ENCODE measurements at regions not wholly inside any gene's neighbourhood (a gene's known extent, or its start where the extent isn't known, plus 50 kb on each side); places are given as distances from the start of the nearest gene placed in this dataset.

DNA sequence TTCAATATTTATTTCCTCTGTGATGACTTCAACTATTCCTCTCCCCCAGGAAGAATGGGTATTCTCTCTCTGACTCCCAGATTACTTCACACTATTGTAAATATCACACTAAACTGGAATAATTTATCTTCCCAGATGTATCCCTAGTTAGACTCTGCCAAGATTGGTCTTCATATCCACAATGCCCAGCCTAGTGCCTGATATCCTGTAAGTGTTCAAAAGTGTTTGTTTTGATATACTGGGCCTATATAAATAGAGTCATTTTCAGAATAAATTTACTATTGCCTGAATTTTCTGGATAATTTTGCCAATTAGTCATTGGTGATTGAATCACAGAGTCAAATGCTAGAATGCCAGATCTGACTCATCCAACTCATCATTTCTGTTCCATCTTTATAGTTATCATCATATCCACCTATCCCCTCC, 143.7 kb upstream of the TNC start:
- DNase-seq = peak; percentile 14

DNA sequence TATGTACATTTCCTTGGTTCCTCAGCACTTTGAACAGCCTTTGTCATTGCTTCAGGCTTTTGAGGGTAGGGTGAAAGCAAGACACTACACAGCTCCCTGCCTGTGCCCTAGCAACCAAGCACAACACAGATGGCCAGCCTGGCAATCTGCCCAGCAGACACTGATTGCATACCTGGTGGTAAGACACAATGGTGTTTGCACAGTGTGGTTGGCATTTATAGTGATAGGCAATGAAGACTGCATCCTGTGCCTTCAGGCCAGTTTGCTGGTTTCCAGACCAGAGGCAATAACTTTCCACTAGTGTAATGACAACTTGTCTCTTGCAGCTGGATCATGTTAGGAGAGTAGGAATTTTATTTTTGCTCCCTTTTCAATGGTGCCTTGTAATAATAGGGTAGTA, 144.5 kb upstream of the TNC start:
- DNase-seq = peak; percentile 90

DNA sequence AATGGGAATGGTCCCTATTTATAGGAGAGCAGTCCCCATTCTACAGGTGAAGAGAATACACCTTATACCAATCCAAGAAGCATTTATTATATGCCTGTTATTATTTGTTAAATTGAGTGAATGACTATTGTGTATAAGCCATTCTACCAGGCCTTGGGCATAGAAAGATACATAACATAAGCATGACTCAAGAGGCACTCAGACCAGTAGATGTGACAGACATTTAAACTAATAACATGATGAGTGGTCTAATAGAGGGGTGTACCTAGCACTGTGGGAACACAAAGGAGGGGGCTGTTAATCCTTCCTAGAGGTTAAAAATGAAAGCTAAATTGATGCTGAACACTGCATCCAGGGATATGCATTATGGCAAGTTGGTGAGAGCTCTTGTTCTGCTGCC, 145.0 kb upstream of the TNC start:
- peak; percentile 32 for DNase-seq

DNA sequence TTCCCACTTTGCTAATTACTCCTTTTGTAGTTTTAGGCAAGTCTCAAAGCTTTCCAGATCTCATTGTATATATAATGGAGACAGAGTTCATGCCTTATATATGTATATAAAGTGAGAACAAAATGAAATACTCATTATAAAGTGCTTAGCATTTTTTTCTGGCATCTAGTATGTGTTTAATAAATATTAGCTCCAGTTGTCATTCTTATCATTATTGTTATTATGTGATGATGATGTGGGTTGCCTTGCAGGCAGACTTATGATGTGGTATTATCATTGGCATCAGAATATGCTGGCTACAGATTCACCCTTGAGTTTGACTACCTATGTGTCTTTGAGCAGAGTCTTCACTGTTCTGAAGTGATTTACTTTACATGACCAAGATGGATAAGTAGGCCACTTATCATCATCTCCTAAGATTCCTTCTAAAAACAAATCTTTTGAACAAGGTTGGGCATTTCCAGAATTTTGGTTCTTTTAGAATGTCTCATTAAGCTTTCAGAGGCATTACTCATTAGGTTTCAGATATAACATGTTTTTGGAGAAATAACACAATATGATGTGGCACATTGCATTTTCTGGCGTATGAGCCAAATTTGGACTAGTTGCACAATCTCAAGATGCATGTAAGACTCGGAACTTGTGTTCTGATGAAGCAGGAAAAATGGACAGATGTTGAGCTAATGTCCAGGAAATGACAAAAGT, 145.6 kb upstream of the TNC start:
- no peak for DNase-seq

DNA sequence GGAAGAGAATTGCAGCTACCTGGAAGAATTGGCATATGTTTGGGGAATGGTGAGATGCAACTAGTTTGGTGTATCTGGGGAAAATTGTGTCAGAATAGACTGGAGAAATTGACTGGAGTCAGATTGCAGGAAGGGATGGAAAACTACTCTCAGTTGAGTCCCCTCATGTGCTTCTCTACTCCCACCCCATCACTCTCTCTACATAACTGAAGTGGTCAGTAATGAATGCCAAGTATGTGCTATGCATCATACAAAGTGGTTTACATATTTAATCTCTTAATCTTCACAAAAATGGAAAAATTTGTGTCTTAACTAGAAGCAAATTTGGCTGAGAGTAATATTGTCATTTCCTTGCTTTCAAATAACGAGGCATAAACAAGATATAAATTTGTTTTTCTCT, 146.4 kb upstream of the TNC start:
- no peak for DNase-seq

DNA sequence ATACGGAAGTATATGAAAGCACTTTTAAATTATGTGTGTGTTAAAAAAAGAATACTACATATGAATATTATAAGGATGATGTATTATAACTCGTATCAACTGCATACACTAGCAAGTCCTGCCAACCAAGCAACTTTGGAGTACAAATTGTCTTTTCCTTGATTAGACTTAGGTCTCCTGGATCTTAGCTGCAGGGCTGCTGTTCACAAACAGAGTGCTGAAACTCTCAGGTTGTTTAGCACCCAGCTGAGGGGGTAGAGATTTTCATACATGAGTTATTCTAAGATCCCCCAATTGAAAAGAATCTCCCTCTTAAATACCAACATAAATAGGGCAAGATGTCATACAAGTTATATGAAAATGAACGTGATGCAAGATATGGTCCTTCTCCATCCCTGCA, 149.8 kb upstream of the TNC start:
- no peak for DNase-seq

DNA sequence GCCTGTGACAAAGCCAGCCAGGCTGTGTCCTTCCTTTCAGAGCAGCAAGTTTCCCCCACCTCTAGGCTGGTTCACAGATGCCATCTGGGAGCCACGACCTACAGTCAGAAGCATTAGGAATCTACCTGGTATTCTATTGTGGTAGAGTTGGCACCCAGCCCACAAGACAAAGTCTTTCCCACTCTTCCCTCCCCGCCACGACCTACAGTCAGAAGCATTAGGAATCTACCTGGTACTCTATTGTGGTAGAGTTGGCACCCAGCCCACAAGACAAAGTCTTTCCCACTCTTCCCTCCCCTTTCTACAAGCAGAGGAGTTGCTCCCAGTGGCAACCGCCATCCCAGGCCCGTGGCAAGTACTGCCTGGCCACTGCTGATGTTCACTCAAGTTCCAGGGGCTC, 157.8 kb upstream of the TNC start:
- DNase-seq = no peak

DNA sequence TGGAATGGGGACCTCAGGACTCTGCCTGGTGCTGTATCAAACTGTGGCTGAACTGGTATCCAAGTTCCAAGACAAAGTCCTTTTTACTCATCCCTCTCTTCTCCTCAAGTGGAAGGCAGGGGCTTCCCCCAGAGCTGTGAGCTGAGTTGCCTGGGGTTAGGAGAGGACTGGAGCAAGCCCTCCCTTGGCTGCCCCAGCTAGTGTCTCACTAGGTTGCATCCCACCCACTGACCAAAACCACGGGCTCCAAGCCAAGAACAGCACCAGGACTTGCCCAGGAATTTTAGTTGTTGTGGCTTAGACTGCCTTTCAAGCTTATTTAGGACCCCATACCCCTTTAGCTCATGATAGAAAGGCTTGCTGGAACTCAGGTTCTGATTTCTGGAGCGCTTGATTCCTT, 158.7 kb upstream of the TNC start:
- DNase-seq = no peak

DNA sequence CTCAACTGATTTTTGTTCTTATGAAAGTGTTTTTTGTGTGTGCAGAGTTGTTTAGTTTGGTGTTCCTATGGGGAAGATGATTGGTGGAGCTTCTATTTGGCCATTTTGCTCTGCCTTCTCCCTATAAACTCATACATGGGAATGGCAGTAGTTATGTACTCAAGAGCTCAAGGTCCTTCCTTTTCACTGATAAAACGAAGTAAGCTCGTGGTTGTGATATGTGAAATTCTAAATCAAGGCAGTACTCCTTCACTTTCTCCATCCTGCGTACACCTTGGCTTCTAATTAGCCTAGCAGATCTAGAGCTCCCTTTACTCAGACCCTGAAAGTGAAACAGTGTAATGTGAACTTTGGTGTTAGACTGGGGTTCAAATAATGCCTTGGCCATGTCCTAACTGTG, 159.3 kb upstream of the TNC start:
- DNase-seq = no peak

DNA sequence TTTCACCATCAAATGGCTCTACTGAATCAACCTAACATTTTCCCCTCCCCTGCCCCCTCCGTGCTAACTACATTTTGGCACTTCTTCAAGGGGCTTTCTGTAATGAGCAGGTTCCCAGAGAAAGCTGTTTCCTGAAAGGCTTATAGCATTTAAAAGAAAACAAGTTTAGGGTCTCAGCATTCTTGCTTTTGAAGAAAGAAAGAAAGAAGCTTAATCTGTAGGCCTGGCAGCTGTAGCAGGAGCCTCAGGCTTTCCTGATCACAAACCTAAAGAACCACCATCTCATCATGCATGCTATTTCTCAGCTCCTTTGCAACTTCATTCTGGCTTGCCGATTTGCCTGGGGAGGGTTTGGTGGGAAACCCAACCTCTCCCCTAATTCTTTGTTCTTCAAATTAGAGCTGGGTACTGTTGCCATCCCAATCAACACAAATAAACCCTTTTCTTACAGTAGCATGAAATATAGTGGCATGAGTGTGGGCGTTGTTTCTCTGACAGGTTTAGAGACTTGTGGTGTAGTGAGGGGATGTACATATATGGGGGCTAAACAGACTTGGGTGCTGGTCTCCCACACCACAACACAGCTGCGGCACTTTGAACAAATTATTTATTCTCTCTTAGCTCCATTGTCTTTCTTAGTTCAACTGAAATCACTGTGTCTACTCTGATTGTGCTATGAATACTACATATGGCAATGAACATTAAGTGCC, 160.5 kb upstream of the TNC start:
- no peak for DNase-seq

DNA sequence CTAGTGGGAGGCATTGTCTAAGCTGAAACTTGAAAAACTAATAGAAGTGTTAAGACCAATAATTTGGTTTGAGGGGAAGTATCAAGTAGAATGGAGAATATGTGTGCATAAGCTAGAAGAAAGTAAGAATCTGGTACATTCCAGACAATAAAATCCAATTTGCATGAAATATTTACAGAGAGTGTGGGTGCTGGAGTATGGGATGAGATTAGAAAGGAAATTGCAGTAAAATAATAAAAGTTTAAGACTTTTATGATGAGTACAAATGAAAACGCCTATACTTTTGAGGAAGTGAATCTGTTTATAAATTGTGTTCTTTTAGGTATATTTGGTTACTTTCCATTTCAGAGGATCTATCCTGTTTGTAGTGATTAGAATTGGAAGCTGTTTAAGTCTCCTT, 165.4 kb upstream of the TNC start:
- DNase-seq = no peak

DNA sequence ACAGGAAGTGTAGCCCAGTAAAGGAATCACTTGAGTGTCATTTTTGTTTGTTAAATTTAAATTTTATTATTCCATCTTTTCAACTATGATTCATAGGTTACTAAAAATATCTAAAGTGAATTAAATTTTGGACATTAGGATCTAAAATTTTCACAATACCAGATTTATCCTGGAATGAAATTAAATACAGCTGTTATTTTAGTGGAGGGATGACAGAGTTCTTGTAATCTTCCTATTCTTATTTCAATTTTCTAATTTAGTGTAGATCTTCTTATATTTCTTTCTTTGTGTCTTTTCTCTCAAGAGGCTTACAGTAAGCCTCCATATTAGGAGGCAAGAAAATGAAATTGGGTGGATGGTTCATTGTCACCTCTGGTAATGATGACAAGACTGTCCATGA, 167.9 kb upstream of the TNC start:
- no peak for DNase-seq

DNA sequence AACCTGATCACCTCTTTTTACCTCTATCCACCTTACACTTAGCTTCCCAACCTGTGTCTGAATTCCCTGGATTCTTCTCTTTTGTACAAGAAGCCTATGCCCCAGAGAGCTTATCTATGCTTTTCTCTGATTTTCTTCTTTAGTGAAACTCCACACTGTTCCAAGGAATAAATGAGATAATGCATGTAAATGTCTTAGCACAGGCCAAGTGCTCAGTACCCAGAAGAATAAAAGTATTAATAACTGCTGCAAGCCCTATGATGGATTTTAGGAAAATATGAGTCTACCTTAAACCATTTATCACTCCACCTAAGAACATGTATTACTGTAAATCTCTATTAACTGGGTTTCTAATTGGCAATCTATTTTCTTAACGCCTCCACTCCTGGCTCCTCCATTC, 168.5 kb upstream of the TNC start:
- DNase-seq = no peak

DNA sequence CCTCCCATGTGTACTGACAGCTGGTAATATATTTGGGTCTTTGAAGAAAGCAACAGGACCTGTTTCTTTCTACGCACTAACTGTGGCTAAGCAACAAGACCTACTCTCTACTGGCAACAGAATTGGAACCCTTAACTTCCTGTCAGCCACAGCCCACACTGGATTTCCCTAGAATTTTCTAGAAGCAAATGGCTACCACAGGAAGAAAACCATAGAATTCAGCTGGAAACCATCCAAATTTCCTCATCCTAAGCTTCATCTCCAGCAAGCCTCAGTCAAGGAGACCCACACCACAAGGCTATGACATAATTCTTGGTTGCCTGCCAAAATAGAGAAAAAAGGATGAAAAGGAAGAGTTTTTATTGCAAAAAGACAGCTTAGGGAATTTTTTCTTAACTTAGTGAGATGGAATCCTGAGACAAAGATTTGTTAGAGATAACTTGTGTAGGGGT, 171.8 kb upstream of the TNC start:
- no peak for DNase-seq

DNA sequence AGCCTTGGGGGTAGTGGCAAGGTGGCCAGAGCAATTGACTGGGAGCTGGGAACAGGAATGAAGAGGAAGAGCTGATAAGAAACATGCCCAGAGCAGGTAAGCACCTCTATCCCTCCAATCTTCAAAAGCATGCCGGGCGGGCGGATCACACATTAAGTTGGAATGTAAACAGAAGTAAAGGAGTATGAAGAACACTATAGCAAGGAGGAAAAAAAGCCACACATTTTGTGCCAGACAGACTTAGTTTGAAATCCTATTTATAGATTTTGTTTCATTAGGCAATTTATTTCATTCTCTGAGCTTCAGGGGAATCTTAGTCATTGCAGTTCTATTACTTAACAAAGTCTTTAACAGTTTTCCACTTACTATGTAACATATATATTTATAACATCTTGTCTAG, 173.9 kb upstream of the TNC start:
- DNase-seq = no peak

DNA sequence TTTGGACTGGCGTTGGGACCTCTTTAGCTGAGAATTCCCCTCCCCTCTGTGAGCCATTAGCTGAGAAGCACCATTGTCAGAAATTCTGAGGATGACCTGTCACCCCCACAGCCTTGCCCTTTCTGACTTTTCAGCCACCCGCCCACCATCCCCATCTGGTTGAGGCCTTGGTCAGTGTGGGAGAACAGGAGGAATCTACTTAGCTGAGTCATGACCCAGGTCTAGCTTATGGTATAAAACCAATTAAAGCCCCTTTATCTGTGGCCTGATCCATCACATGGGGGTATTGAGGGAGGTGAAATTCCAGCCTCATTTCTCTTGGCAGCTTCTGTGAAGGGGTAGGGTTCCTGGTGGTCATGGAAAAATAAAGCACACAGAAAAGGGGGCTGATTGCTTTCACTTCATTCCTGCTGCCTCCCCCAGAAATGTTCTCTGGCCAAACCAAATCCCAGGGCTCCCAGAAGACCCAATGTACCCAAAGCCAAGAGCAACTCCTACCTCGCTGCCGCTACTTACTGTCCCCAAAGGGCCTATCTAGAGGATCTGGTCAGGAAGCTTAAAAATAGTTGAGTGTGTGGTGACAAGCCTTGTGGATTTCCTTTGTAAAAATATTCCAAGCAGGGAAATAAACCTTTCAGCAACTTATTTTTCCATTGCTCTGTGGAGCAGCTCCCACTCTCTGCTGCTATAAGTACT, 174.8 kb upstream of the TNC start:
- no peak for DNase-seq

DNA sequence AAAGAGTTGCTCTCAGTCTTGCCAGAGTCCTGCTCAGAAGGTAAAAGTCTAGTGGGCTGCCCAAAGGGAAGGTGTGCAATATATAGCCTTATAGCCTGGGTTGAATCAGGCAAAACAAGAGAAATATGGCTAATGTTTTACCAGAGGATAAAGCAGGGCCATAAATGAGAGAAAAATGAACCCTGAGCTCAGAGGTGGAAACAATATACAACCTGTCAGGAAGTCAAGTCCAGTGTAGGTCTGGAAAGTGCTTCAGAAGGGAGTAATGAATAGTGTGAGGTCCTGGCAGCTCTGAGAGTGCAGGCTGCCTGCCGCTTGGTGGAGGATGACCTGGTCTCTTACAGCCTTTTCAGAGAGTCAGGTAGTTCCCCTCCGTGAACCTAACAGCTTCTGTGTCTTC, 177.8 kb upstream of the TNC start:
- no peak for DNase-seq

DNA sequence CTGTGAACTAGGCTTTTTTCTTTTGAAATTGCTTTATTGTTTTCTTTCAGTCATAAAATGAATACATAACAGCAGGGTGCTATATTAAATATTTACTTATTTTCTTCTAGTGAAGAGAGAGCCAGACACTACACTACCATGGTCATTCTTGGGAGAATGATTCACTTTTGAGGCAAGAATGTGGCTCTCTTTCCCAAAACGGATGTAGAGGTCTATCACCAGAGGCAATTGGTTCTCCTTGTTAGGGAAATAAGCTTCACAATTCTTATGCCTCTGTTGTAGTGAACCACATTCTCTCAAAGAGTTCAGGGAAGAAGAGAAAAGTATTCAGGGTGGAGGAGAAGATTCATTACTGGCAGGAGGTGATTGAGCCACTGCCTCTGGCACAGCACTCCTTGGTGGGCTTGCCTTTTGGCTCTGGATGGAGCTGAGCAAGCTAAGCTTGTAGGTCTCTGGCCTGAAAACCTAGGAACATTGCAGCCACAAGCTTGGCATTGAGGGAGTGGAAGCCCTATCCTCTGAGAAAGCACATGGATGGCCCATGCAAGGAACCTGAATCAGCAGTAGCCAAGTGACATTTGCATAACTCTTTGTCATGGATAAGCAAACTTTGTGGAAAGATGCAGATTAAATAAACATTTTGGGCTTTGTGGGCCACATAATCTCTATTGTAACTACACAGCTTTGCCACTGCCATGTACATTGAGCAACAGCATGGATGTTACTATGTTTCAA, 179.0 kb upstream of the TNC start:
- no peak for DNase-seq

DNA sequence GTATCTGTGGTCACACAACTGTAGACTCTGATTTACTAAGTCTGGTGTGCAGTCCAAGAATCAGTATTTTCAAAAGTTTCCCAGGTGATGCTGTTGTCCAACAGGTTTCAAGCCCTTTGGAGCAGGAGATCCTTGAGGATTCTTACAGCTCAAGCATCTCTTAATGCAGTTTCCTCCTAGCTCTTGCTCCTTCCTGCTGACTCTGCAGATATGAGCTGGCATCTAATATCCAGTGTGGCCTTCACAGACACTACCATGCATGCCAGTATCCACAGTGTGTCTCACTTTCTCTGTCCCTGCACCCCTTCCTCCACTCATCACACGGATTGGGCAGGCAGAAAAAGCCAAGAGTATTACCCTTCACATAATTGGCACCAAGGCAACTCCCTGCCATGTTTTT, 182.2 kb upstream of the TNC start:
- DNase-seq = no peak

DNA sequence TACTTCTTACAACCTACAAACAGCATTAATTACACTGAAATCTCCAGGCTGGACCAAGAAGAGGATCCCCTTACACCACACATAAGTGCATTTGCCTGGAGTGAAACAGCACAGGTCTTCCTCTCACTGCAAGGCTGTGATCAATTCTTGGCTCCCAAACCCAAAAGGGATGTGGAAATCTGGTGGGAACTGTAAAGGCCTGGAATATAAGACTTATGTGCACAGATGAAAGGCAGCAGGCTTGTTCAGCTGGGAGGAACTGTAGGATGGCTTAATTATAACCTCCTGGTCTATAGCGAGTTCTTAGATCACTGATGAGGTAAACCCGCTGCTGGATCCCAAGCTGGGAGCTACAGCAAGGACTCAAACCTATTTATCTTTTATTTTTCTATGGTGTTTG, 182.9 kb upstream of the TNC start:
- no peak for DNase-seq

DNA sequence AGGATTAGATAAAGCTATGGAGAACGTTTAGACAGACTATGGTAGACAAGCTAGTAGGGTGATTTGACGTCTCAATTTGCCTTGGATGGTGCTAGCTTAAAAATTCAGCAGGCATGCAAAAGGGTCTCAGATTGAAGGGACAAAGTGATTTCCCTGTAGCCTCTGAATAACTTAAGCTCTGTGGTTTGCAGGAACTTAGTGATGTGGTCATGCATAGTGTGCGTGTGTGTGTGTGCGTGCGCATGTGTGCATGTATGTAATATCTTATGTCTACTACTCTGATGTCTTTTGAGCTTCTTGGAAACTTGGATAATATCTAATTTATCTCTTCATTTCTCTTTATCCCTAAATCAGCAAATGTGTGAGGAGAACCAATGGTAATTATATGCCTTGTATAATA, 183.6 kb upstream of the TNC start:
- no peak for DNase-seq

DNA sequence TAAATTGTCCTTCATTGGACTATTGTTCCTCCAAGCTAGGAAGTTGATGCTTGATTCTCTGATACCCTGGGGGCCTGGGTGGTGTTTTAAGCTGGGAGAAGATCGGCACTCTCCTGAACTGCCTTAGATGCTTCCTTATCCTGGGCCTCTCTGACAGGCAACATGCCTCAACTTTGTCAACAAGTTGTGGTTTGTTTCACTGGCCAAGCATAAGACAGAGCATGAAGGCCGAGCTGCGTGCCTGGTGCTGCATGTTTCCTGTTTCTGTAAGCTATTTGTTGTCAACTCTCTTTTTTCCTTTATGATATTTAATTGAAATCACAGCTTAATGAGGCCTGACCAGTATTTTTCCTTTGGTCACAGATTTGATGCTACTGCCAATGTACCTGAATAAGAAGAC, 187.6 kb upstream of the TNC start:
- DNase-seq = no peak

DNA sequence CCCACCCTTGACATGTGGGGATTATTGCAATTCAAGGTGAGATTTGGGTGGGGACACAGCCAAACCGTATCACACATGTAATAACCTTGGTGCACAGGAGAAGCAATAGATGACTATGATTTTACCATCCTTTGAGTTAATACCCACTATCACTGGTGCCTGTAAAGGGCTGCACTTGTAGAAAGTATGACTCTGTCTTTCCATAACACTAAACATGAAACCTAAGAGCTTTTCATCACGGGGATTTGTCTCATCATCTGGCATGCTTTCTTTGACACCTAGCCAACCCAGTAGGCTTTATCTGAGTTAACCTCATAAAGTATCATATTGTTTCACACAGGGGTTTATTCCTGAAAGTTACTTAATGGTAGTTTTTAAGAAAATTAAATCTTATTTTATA, 188.9 kb upstream of the TNC start:
- DNase-seq = no peak

DNA sequence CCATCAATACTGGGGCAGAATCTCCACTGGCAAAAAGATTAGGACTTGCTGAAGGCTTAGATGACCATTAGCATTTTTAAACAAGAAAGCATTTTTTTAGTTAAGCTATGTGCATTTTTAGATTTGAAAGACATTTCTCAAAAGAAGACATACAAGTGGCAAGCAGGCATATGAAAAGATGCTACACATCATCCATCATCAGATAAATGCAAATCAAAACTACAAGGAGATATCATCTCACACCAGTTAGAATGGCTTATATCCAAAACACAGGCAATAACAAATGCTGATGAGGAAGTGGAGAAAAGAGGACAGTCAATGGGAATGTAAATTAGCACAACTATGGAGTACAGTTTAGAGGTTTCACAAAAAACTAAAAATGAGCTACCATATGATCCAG, 195.6 kb upstream of the TNC start:
- no peak for DNase-seq
